ENCODE measurements at regions not wholly inside any gene's neighbourhood (a gene's known extent, or its start where the extent isn't known, plus 50 kb on each side); places are given as distances from the start of the nearest gene placed in this dataset.

DNA sequence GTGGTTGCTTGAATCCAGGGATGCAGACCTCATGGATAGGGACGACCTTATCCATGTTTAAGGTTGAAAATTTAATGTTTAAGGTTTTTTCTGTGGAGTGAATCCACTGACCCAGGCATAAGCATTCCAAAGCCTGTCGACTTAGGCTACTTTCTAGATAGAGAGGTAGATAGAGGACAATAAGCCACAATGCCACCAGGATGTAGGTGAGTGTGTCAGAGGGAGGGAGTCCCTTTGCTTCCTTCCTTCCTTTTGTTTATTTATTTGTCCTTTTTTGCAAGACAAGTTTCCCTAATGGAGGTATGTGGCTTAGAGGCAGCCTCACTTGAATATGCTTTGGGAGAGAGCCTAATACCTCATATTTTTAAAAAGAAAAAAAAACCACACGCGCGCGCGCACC is 834.2 kb upstream of the SOX9 start:
- Histone ChIP-seq H3K4me3 (no peak overlapping the region), H3K27ac (no peak overlapping the region), H3K27me3 (no peaks in the 10 kb centered on the region), H3K9me3 (no peaks in the 10 kb centered on the region), H3K4me1 (ENCODE audit: insufficient read depth) (no peaks in the 10 kb centered on the region), H3K36me3 (no peaks in the 10 kb centered on the region)
- no peak for DNase-seq
- TF ChIP-seq CTCF (IDR thresholded peaks at IDR 0.05) (no peak), EP300 (IDR thresholded peaks at IDR 0.05) (no peak), POLR2A (IDR thresholded peaks at IDR 0.05) (no peak)
- WGBS, 3 donors: 73 to 79% (median 78%) methylated on average over 7 of the region's 7 CpGs
- intact Hi-C loops (cut with DNase I): no loop called here

- no peak for DNase-seq
- intact Hi-C loops (cut with DNase I): no loop called here
- no peaks in the 10 kb centered on the region for H3K9me3 ChIP-seq
- no peak overlapping the region for H3K27ac ChIP-seq
- no peaks in the 10 kb centered on the region for H3K4me1 ChIP-seq (ENCODE audit: insufficient read depth)
- no peak for TF ChIP-seq CTCF (IDR thresholded peaks at IDR 0.05)
- no peak for TF ChIP-seq POLR2A (IDR thresholded peaks at IDR 0.05)
- TF ChIP-seq EP300 (IDR thresholded peaks at IDR 0.05): no peak
- 22 to 26% (median 23%) methylated on average over 17 of the region's 17 CpGs for WGBS, 3 donors
- H3K27me3 ChIP-seq: no peaks in the 10 kb centered on the region
- no peaks in the 10 kb centered on the region for H3K36me3 ChIP-seq
- H3K4me3 ChIP-seq: no peak overlapping the region
Observed at GRCh38 chr17:71287071-71287823, 833.6 kb upstream of the SOX9 start.

- Histone ChIP-seq H3K4me3 (no peak overlapping the region), H3K4me1 (ENCODE audit: insufficient read depth) (no peaks in the 10 kb centered on the region), H3K27me3 (no peaks in the 10 kb centered on the region), H3K27ac (no peak overlapping the region), H3K9me3 (no peaks in the 10 kb centered on the region), H3K36me3 (no peaks in the 10 kb centered on the region)
- TF ChIP-seq CTCF (IDR thresholded peaks at IDR 0.05): no peak
- TF ChIP-seq EP300 (IDR thresholded peaks at IDR 0.05): no peak
- TF ChIP-seq POLR2A (IDR thresholded peaks at IDR 0.05): no peak
- DNase-seq: no peak
- intact Hi-C loops (cut with DNase I): no loop called here
- 40 to 56% (median 49%) methylated on average over 1 of the region's 1 CpG for WGBS, 3 donors
Observed at GRCh38 chr17:71292006-71292405, 828.8 kb upstream of the SOX9 start.

DNA sequence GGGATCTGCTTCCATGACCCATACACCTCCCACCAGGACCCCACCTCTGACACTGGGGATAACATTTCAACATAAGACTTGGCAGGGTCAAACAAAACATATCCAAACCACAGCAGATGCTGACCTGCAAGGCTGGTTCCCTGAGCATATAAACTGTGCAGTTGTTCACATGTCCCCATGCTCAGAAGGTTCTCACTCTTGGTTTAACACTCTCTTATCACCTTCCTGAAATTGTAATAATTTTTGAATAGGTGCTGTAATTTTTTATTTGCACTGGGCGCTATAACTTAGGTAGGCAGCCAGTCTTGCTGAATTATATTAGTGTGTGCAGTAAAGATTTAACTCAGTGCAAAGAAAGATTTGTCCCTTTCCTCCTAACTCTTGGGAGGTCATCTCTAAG is 824.8 kb upstream of the SOX9 start:
- 78 to 92% (median 88%) methylated on average over 1 of the region's 1 CpG for WGBS, 3 donors
- Histone ChIP-seq H3K36me3 (no peaks in the 10 kb centered on the region), H3K4me3 (no peak overlapping the region), H3K4me1 (ENCODE audit: insufficient read depth) (no peaks in the 10 kb centered on the region), H3K27ac (no peak overlapping the region), H3K9me3 (no peaks in the 10 kb centered on the region), H3K27me3 (no peaks in the 10 kb centered on the region)
- no peak for DNase-seq
- intact Hi-C loops (cut with DNase I): loop anchor here in 1 of 4 donors (5.0 kb wide), 1 partner anchor 719 kb away; no protein-coding TSS in a partner anchor
- TF ChIP-seq EP300 (IDR thresholded peaks at IDR 0.05): no peak
- TF ChIP-seq POLR2A (IDR thresholded peaks at IDR 0.05): no peak
- no peak for TF ChIP-seq CTCF (IDR thresholded peaks at IDR 0.05)

Measured in ovary (tissue), 7 donors.